ENCODE measurements at regions not wholly inside any gene's neighbourhood (a gene's known extent, or its start where the extent isn't known, plus 50 kb on each side); places are given as distances from the start of the nearest gene placed in this dataset.

- no peak overlapping the region for H3K4me3 ChIP-seq (replicated peaks in 1 of 2; ENCODE audit: low read depth in 2 of 2, low read length in 2 of 2)
- DNase-seq (ENCODE audit: low read depth in 2 of 2): no peak
- TF ChIP-seq CTCF (IDR thresholded peaks at IDR 0.05; ENCODE audit: low read depth, low read length): no peak
Measured at GRCh38 chr5:153340738-153341137, 149.7 kb upstream of the GRIA1 start.

- DNase-seq (ENCODE audit: low read depth in 2 of 2): no peak
- no peak for TF ChIP-seq CTCF (IDR thresholded peaks at IDR 0.05; ENCODE audit: low read depth, low read length)
- H3K4me3 ChIP-seq (replicated peaks in 1 of 2; ENCODE audit: low read depth in 2 of 2, low read length in 2 of 2): no peak overlapping the region
Measured at GRCh38 chr5:153342487-153342886, 148.0 kb upstream of the GRIA1 start.

DNA sequence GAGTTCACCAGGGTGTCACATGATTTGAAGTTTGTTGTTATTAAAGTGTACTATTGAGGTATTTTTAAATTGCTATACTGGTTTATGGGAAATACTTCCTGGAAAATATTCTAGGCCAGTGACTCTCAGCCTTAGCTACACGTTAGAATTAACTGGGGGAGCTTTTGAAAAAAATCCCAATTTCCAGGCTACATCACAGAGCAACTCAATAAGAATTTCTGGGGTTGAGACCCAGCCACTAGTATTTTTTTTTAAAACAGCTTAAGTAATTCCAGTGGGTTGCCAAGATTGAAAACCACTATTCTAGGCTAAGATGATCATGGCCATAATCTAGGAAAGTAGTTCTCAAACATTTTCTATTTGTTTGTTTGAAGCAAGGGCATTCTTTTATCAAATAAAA is 142.9 kb upstream of the GRIA1 start:
- no peak for DNase-seq (ENCODE audit: low read depth in 2 of 2)
- TF ChIP-seq CTCF (IDR thresholded peaks at IDR 0.05; ENCODE audit: low read depth, low read length): no peak
- H3K4me3 ChIP-seq (replicated peaks in 1 of 2; ENCODE audit: low read depth in 2 of 2, low read length in 2 of 2): no peak overlapping the region

GRCh38 chr5:153350175-153350883 is 140.1 kb upstream of the GRIA1 start:
- H3K4me3 ChIP-seq (replicated peaks in 1 of 2; ENCODE audit: low read depth in 2 of 2, low read length in 2 of 2): no peak overlapping the region
- DNase-seq (ENCODE audit: low read depth in 2 of 2): no peak
- TF ChIP-seq CTCF (IDR thresholded peaks at IDR 0.05; ENCODE audit: low read depth, low read length): no peak

GRCh38 chr5:153352685-153353219 is 137.7 kb upstream of the GRIA1 start:
- no peak overlapping the region for H3K4me3 ChIP-seq (replicated peaks in 1 of 2; ENCODE audit: low read depth in 2 of 2, low read length in 2 of 2)
- DNase-seq (ENCODE audit: low read depth in 2 of 2): no peak
- TF ChIP-seq CTCF (IDR thresholded peaks at IDR 0.05; ENCODE audit: low read depth, low read length): no peak

DNA sequence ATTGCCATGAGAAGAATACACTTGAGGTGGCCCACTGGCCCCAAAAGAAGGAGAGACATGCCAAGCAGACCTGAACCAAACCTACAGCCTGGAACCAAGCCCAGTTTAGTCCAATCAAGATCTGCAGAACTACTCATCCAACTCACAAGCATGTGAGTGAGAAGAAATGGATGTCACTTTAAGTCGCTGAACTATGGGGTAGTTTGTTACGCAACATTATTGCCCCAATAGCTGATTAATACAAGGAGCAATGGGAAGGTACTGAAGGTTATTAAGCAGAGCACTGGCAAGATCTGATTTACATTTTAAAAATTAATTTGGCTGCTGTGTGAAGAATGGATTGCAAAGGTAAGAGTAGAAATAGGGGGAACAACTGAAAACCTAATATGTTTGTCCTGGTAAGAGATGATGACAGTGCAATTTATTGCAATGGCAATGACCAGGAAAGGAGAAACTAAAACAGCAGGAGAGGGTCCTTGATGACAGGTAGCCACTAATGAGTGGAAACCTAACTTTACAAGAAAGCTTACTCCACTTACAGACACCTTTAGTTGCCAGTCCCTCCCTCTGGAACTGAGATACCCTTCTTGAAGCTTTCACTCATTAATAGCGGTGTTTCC is 132.9 kb upstream of the GRIA1 start:
- DNase-seq (ENCODE audit: low read depth in 2 of 2): no peak
- H3K4me3 ChIP-seq (replicated peaks in 1 of 2; ENCODE audit: low read depth in 2 of 2, low read length in 2 of 2): no peak overlapping the region
- no peak for TF ChIP-seq CTCF (IDR thresholded peaks at IDR 0.05; ENCODE audit: low read depth, low read length)
